ENCODE measurements at regions not wholly inside any gene's neighbourhood (a gene's known extent, or its start where the extent isn't known, plus 50 kb on each side); places are given as distances from the start of the nearest gene placed in this dataset.

- Histone ChIP-seq H3K4me3 (replicated peaks in 1 of 2; ENCODE audit: low read depth in 1 of 2, low read length in 2 of 2) (no peak overlapping the region), H2AFZ (ENCODE audit: low read depth, low read length, poor library complexity, severe bottlenecking) (no peak overlapping the region), H3K27me3 (ENCODE audit: insufficient read depth, low read length) (no peaks in the 10 kb centered on the region), H3K9ac (ENCODE audit: low read length) (no peak overlapping the region), H3K9me2 (ENCODE audit: insufficient read depth) (peaks cover 4% of the 10 kb centered on the region; the same call in 1 of the 2 replicates), H4K20me1 (ENCODE audit: insufficient read depth) (no peaks in the 10 kb centered on the region), H3K4me2 (ENCODE audit: low read length) (no peak overlapping the region), H3K79me2 (ENCODE audit: insufficient read depth, low read length) (no peaks in the 10 kb centered on the region), H3K4me1 (ENCODE audit: control insufficient read depth in 1 of 2, insufficient read depth in 2 of 2, low read length in 2 of 2) (peaks cover 0 to 5% of the 10 kb centered on the region in 2 experiments; a peak in 1 of 4 replicates), H3K9me3 (ENCODE audit: control insufficient read depth in 1 of 2, insufficient read depth in 1 of 2, low read depth in 1 of 2, low read length in 2 of 2) (no peaks in the 10 kb centered on the region), H3K36me3 (ENCODE audit: control insufficient read depth in 1 of 2, insufficient read depth in 2 of 2, low read length in 2 of 2) (no peaks in the 10 kb centered on the region), H3K27ac (ENCODE audit: low read depth, low read length) (no peak overlapping the region)
- TF ChIP-seq CEBPB (IDR thresholded peaks at IDR 0.05; ENCODE audit: low read depth) (no peak), EGR1 (IDR thresholded peaks at IDR 0.05; ENCODE audit: low read depth) (no peak), EZH2phosphoT487 (IDR thresholded peaks at IDR 0.05; ENCODE audit: borderline replicate concordance) (no peak), SIN3A (IDR thresholded peaks at IDR 0.05; ENCODE audit: low read depth) (no peak), REST (IDR thresholded peaks at IDR 0.05; ENCODE audit: low read depth) (no peak), MAX (IDR thresholded peaks at IDR 0.05) (no peak), ATF3 (IDR thresholded peaks at IDR 0.05) (no peak), ZFX (IDR thresholded peaks at IDR 0.05) (no peak), FOSL1 (IDR thresholded peaks at IDR 0.05; ENCODE audit: low read depth) (no peak)
- ChIA-PET CTCF (no interaction called here), RAD21 (ENCODE audit: low non-redundant PET in 1 of 2, low total read pairs in 2 of 2, uncharacterized antibody in 2 of 2, unreplicated experiment in 2 of 2) (no interaction called here), POLR2A (no interaction called here)
- ATAC-seq (no peak), DNase-seq (ENCODE audit: low read depth, low spot score) (no peak)
- no TSS peak for BruUV-seq (replicated peaks)
- intact Hi-C loops (cut with micrococcal nuclease): no loop called here
Measured at GRCh38 chr20:11432407-11432806, 485.3 kb upstream of the BTBD3 start.
